NT2/D1 (cell line): ENCODE measurements at regions not wholly inside any gene's neighbourhood (a gene's known extent, or its start where the extent isn't known, plus 50 kb on each side); places are given as distances from the start of the nearest gene placed in this dataset.

Experiments used
- DNase-seq: peaks from one replicate; pipeline ENCODE4 v3.0.0-alpha.2; 2011; ENCODE audit warnings: low read depth, low spot score
- H3K27me3 ChIP-seq: 2 replicates; pipeline ENCODE4 v1.6.0; 2011; ENCODE audit warnings: mild to moderate bottlenecking; ENCODE audit not compliant: insufficient read length, insufficient read depth
- H3K36me3 ChIP-seq: 2 replicates; pipeline ENCODE4 v1.6.1; 2011; ENCODE audit warnings: mild to moderate bottlenecking, low read length, mixed read lengths; ENCODE audit not compliant: insufficient read depth, insufficient read length
- H3K4me1 ChIP-seq: 2 replicates; pipeline ENCODE4 v1.5.1; 2011; ENCODE audit not compliant: insufficient read depth, insufficient read length
- H3K4me3 ChIP-seq: 2 replicates; pipeline ENCODE4 v1.5.1; 2011; ENCODE audit warnings: low read depth; ENCODE audit not compliant: insufficient read length
- H3K9ac ChIP-seq: 2 replicates; pipeline ENCODE4 v1.6.0; 2011; ENCODE audit warnings: low read depth; ENCODE audit not compliant: insufficient read length
- H3K9me3 ChIP-seq: 2 replicates; pipeline ENCODE4 v1.5.1; 2011; ENCODE audit warnings: mild to moderate bottlenecking, low read length; ENCODE audit not compliant: insufficient read depth
- SUZ12 ChIP-seq: IDR thresholded peaks from 2 replicates; pipeline ENCODE4 v1.6.1; 2011; ENCODE audit not compliant: insufficient read length, insufficient read depth; ENCODE audit errors: extremely low read depth
- YY1 ChIP-seq: IDR thresholded peaks from 2 replicates; pipeline ENCODE4 v1.6.1; 2011; ENCODE audit not compliant: insufficient read length, insufficient read depth
- ZNF274 ChIP-seq: IDR thresholded peaks from 2 replicates; pipeline ENCODE4 v1.6.1; 2011; ENCODE audit warnings: mild to moderate bottlenecking, low read depth, low read length

DNA sequence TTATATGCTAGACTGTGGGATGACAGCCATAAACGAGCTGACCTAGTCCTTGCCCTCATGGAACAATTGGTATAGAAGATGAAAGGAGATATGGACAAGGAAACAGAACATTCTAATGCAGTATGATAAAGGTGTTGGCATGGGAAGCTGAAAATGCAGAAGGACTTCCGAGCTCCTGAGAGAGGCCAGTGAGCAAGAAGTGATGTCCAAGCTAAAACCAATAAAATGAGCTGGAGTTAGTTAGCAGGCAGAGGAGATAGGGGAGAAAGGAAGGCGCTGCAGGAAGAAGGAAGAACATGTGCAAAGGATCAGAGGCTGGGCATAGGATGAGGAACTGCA, 64.5 kb downstream of the BOD1L2 start:
- DNase-seq: no peak
- Histone ChIP-seq H3K9me3 (peaks cover 9% of the 10 kb centered on the region; the same call in 1 of the 2 replicates), H3K4me3 (no peak overlapping the region), H3K27me3 (no peaks in the 10 kb centered on the region), H3K36me3 (no peaks in the 10 kb centered on the region), H3K9ac (no peak overlapping the region), H3K4me1 (no peaks in the 10 kb centered on the region)
- TF ChIP-seq YY1 (no peak), ZNF274 (no peak), SUZ12 (no peak)

DNA sequence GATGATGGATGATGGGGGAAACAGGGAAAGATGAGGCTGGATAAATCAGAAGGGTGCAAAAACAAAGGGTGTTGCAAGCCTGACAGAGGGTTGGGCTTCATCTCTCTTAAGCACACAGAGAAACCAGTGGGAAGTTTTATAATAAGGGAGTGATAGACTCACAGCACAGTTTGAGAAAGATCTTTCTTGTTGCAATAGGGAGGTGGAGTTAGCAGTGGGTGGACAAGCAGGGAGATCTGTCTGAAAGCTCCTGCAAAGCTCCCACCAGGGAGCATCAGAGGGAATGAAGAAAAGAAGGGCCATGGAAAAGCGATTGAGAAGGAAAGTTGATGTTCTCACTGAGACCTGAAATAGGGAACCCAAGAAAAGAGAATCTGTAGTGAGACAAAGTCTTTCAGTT, 64.9 kb downstream of the BOD1L2 start:
- Histone ChIP-seq H3K9ac (no peak overlapping the region), H3K9me3 (peaks cover 9% of the 10 kb centered on the region; the same call in 1 of the 2 replicates), H3K4me3 (no peak overlapping the region), H3K27me3 (no peaks in the 10 kb centered on the region), H3K4me1 (no peaks in the 10 kb centered on the region), H3K36me3 (no peaks in the 10 kb centered on the region)
- no peak for DNase-seq
- TF ChIP-seq ZNF274: no peak
- TF ChIP-seq SUZ12: no peak
- no peak for TF ChIP-seq YY1

DNA sequence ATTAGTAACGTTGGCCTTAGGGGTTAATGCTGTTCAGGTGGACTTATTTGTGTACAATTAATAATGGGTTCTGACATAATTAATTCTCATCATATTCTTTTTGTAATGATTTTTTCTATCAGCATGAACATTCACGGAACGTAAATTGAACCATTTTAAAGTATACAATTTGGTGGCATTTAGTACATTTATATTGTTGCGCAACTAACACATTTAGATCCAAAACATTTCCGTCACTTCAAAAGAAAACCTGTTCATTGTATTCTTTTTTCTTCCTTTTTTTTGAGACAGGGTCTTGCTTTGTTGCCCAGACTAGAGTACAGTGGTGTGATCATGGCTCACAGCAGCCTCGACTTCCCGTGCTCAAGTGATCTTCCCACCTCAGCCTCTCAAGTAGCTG, 65.8 kb downstream of the BOD1L2 start:
- Histone ChIP-seq H3K36me3 (no peaks in the 10 kb centered on the region), H3K4me1 (no peaks in the 10 kb centered on the region), H3K9ac (no peak overlapping the region), H3K9me3 (peaks cover 9% of the 10 kb centered on the region; the same call in 1 of the 2 replicates), H3K27me3 (no peaks in the 10 kb centered on the region), H3K4me3 (no peak overlapping the region)
- no peak for DNase-seq
- no peak for TF ChIP-seq YY1
- TF ChIP-seq SUZ12: no peak
- TF ChIP-seq ZNF274: no peak

DNA sequence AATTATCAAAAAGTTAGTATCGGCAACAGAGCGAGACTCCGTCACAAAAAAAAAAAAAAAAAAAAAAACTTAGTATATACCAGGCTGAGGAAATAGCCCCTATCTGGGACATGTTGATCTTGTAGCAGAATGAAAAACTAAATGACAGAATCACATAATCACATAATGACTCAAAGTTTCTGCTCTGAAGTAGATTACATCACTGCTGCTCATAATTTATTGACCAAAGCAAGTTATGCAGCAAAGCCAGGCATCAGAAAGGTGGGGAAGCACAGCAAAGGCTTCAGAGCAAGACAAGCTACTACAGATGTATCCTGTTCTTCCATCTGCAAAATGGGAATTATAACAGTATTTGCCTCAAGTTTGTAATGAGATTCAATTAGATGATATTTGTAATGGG, 68.1 kb downstream of the BOD1L2 start:
- DNase-seq: no peak
- H3K36me3 ChIP-seq: no peaks in the 10 kb centered on the region
- H3K27me3 ChIP-seq: no peaks in the 10 kb centered on the region
- peaks cover 9% of the 10 kb centered on the region; the same call in 1 of the 2 replicates for H3K9me3 ChIP-seq
- H3K4me3 ChIP-seq: no peak overlapping the region
- TF ChIP-seq ZNF274 (no peak), SUZ12 (no peak)
- no peaks in the 10 kb centered on the region for H3K4me1 ChIP-seq
- no peak overlapping the region for H3K9ac ChIP-seq

DNA sequence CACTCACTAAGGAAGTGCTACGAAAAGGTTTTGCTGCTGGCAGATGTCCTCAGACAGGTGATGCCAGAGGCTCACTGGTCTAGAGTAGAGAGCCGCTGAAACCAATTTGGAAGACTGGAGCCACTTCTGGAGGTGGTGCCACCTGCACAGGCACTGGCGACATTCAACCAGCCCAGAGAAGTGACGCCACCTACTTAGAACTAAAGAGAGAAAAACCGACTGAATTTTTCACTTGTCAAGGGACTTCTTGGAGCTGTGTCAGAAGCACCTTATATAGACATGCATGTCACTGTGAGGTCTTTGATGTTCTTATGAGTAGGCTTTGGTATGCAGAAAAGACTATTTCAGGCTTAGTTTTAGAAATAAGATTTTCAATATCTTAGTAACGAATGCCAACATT, 71.4 kb downstream of the BOD1L2 start:
- TF ChIP-seq ZNF274: no peak
- TF ChIP-seq YY1: no peak
- no peak for TF ChIP-seq SUZ12
- H3K36me3 ChIP-seq: no peaks in the 10 kb centered on the region
- H3K4me3 ChIP-seq: no peak overlapping the region
- H3K9me3 ChIP-seq: peaks cover 9% of the 10 kb centered on the region; the same call in 1 of the 2 replicates
- no peaks in the 10 kb centered on the region for H3K4me1 ChIP-seq
- DNase-seq: no peak
- H3K27me3 ChIP-seq: no peaks in the 10 kb centered on the region
- H3K9ac ChIP-seq: no peak overlapping the region

DNA sequence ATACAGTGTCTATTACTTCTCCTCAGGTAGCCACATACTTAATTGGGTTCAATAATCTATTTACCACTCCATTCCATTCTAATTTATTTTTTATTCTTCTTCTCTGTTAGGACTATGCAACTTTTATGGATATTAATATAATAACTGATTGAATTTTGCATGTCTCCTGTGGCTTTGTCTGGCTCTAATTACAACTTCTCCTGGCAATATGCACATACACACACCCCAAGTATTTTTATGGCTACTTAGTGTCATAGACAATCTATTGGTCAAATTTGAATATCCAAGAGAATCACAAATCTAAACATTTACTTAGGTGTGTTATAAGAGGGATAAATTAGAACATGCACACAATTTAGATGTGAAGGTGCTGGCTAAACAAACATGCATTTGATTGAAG, 73.1 kb downstream of the BOD1L2 start:
- DNase-seq: no peak
- TF ChIP-seq YY1 (no peak), SUZ12 (no peak), ZNF274 (no peak)

DNA sequence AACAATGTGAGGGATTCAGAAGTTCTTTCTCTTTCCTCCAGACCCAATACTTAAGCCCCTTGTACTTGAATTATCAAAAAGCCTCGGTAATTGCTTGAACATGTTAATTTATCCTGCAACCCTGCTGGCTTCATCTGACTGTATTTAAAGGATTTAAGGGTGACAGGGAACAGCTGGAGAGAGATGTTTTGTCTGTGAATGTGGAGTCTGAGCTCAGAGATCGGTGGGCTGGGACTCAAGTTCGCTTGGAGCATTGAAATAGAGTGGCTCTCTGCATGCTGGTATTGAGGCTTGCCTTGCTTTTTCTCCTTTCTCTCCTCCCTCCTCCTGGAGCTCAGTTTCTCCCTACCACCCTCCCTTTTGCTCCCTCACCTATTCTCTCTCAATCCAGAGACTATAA, 73.6 kb downstream of the BOD1L2 start:
- Histone ChIP-seq H3K9ac (no peak overlapping the region), H3K36me3 (no peaks in the 10 kb centered on the region), H3K27me3 (no peaks in the 10 kb centered on the region), H3K4me1 (no peaks in the 10 kb centered on the region), H3K9me3 (no peaks in the 10 kb centered on the region), H3K4me3 (no peak overlapping the region)
- DNase-seq: no peak
- TF ChIP-seq ZNF274 (no peak), SUZ12 (no peak), YY1 (no peak)

More for the DNA sequence above, 73.1 kb downstream of the BOD1L2 start:
- Histone ChIP-seq H3K4me1 (no peaks in the 10 kb centered on the region), H3K4me3 (no peak overlapping the region), H3K36me3 (no peaks in the 10 kb centered on the region), H3K9ac (no peak overlapping the region), H3K27me3 (no peaks in the 10 kb centered on the region), H3K9me3 (0 out of 2 replicates have a peak, but pooled peaks cover 2% of the 10 kb centered on the region)

DNA sequence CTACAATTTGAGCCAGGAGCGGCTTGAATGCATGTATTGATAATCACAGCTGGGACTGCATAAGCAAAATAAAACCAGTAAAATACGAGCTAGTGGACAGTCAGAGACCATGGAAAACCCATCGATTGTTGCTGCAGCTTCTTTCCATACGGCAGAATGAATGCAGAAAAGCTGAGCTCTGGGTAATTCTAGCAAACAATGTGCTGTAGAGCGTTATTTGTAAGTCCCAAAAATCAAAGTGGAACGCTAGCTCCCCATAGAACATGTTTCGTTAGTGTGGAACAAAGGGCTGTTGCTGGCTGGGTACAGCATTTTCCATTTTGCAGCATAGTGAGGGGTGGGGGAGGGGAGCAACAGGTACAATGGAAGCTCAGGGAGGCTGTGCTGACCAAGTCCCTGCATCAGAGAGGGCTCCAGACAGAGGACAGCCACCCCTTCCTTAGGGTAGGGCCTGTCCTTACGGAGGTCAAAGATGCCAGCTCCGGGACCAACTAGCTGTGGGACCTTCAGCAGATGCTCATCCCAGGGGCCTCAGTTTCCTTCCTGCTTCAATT, 74.1 kb downstream of the BOD1L2 start:
- DNase-seq: no peak
- H3K27me3 ChIP-seq: no peaks in the 10 kb centered on the region
- no peak overlapping the region for H3K4me3 ChIP-seq
- TF ChIP-seq YY1 (no peak), SUZ12 (no peak), ZNF274 (no peak)
- no peaks in the 10 kb centered on the region for H3K36me3 ChIP-seq
- H3K9ac ChIP-seq: no peak overlapping the region
- H3K4me1 ChIP-seq: no peaks in the 10 kb centered on the region
- no peaks in the 10 kb centered on the region for H3K9me3 ChIP-seq
